Epithelial cell of esophagus (primary cell): ENCODE measurements at regions not wholly inside any gene's neighbourhood (a gene's known extent, or its start where the extent isn't known, plus 50 kb on each side); places are given as distances from the start of the nearest gene placed in this dataset.

Experiments used
- DNase-seq: peaks from one replicate; pipeline ENCODE4 v3.0.0; 2010; ENCODE audit warnings: low read depth
- H3K4me3 ChIP-seq: 2 replicates; pipeline ENCODE4 v1.5.1; 2011; ENCODE audit warnings: mild to moderate bottlenecking, low read length, control low read depth
- CTCF ChIP-seq: IDR thresholded peaks from 2 replicates; pipeline ENCODE4 v1.5.1; 2011; ENCODE audit warnings: low read depth, mild to moderate bottlenecking, low read length, control low read depth, inconsistent platforms; ENCODE audit not compliant: insufficient read depth; ENCODE audit errors: missing control alignments

- TF ChIP-seq CTCF: no peak
- H3K4me3 ChIP-seq: no peak overlapping the region
- no peak for DNase-seq
Measured at GRCh38 chr18:22499421-22499820, 81.7 kb upstream of the CTAGE1 start.

- DNase-seq: no peak
Measured at GRCh38 chr18:22503803-22504202, 86.1 kb upstream of the CTAGE1 start.

GRCh38 chr18:22504251-22505030 lies 86.7 kb upstream of the CTAGE1 start:
- no peak overlapping the region for H3K4me3 ChIP-seq
- DNase-seq: peak; percentile 77
- no peak for TF ChIP-seq CTCF

More at GRCh38 chr18:22503803-22504202, 86.1 kb upstream of the CTAGE1 start:
- no peak overlapping the region for H3K4me3 ChIP-seq
- TF ChIP-seq CTCF: no peak

- DNase-seq: no peak
- TF ChIP-seq CTCF: no peak
Measured at GRCh38 chr18:22505141-22505591, 87.5 kb upstream of the CTAGE1 start.

GRCh38 chr18:22507055-22507454 lies 89.3 kb upstream of the CTAGE1 start:
- H3K4me3 ChIP-seq: no peak overlapping the region
- TF ChIP-seq CTCF: no peak
- DNase-seq: no peak

More at GRCh38 chr18:22505141-22505591, 87.5 kb upstream of the CTAGE1 start:
- no peak overlapping the region for H3K4me3 ChIP-seq

GRCh38 chr18:22509423-22509822 lies 91.7 kb upstream of the CTAGE1 start:
- DNase-seq: no peak
- no peak overlapping the region for H3K4me3 ChIP-seq
- no peak for TF ChIP-seq CTCF

- DNase-seq: no peak
- no peak for TF ChIP-seq CTCF
- H3K4me3 ChIP-seq: no peak overlapping the region
Measured at GRCh38 chr18:22510697-22511096, 93.0 kb upstream of the CTAGE1 start.
